Mesothelial cell of epicardium (in vitro differentiated cells): ENCODE measurements at regions not wholly inside any gene's neighbourhood (a gene's known extent, or its start where the extent isn't known, plus 50 kb on each side); places are given as distances from the start of the nearest gene placed in this dataset.

Source experiments
- DNase-seq, 2 experiments: peaks; one replicate each; pipeline ENCODE4 v3.0.0; 2021; ENCODE audit warnings: low spot score in 2 of 2; ENCODE audit not compliant: unreplicated experiment in 2 of 2
- H3K27ac Mint-ChIP-seq: 2 replicates; pipeline ENCODE4 v1.8.0; 2021; ENCODE audit warnings: mixed read lengths
- H3K27me3 Mint-ChIP-seq: 2 replicates; pipeline ENCODE4 v1.8.0; 2021; ENCODE audit warnings: low read depth, mixed read lengths
- H3K36me3 Mint-ChIP-seq: 2 replicates; pipeline ENCODE4 v1.8.0; 2021; ENCODE audit warnings: mixed read lengths
- H3K4me1 Mint-ChIP-seq: 2 replicates; pipeline ENCODE4 v1.8.0; 2021; ENCODE audit warnings: mixed read lengths
- H3K4me3 Mint-ChIP-seq: 2 replicates; pipeline ENCODE4 v1.8.0; 2021; ENCODE audit warnings: mild to moderate bottlenecking, moderate library complexity, mixed read lengths
- H3K9me3 Mint-ChIP-seq: 2 replicates; pipeline ENCODE4 v1.8.0; 2021; ENCODE audit warnings: mixed read lengths
- TF ChIP-seq, protein P1 (sequence below): fragments of 200-600 bp; sonication (generic); IDR thresholded peaks from one replicate; pipeline ENCODE4 v1.5.0; 2021; ENCODE audit warnings: antibody characterized with exemption; ENCODE audit not compliant: unreplicated experiment

DNA sequence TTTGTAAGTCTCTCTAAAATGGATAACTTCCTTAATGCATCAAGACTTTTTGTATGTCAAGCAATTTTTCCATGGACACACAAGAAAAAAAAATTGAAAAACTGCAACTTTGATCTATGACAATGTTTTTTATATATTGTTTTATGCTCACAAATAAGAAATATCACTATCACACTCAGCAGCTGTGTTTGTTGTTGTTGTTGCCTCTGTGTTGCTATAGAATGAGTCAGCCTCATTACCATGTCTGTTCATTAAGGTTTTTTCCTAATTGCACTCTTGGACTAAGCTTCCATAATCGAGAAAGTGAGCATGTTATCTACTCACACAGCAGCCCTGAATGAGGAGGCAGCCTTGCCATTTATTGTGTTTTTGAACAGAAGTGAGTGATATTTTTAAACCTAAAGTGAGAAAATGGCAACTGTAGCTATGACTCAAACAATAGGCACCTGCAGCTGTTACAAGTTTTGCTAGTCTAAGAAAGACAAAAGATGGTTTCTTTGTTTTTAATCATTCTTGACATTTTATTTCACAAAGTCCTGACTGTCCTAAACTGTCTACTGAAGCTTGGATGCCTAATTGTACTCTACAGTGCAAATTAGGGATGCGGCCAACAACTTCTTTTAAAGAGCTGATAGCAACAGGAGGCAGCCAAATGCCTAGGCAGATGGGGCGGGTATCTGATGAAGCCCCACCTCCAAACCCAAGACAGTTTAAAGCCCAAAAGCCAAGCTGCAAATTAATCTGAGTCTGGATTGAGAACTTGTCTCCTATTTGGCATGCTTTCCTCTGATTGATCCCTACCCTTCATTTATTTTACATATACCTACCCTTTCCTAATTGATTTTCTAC is 77.9 kb upstream of the DOK5 start:
- Mint-ChIP-seq H3K4me3 (no peak overlapping the region), H3K4me1 (no peaks in the 10 kb centered on the region), H3K27ac (no peak overlapping the region), H3K27me3 (no peaks in the 10 kb centered on the region), H3K9me3 (peaks cover 4% of the 10 kb centered on the region), H3K36me3 (no peaks in the 10 kb centered on the region)
- no peak for DNase-seq
- TF ChIP-seq, protein P1, sequence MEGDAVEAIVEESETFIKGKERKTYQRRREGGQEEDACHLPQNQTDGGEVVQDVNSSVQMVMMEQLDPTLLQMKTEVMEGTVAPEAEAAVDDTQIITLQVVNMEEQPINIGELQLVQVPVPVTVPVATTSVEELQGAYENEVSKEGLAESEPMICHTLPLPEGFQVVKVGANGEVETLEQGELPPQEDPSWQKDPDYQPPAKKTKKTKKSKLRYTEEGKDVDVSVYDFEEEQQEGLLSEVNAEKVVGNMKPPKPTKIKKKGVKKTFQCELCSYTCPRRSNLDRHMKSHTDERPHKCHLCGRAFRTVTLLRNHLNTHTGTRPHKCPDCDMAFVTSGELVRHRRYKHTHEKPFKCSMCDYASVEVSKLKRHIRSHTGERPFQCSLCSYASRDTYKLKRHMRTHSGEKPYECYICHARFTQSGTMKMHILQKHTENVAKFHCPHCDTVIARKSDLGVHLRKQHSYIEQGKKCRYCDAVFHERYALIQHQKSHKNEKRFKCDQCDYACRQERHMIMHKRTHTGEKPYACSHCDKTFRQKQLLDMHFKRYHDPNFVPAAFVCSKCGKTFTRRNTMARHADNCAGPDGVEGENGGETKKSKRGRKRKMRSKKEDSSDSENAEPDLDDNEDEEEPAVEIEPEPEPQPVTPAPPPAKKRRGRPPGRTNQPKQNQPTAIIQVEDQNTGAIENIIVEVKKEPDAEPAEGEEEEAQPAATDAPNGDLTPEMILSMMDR = no peak

DNA sequence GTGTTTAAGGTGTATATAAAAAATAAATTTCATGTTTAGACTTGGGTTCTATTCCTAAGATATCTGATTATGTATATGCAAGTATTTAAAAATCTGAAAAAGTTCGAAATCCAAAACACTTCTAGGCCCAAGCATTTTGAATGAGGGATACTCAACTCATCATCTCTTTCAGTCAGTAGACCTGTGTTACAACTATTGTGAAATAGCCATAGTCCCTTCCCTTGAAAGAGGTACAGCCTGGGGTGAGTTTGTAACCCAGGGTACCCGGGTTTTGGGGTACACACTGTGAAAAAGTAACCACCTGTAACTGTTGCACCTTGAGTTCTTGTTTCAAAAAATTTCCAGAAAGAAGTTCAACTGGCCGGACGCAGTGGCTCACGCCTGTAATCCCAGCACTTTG is 76.6 kb upstream of the DOK5 start:
- Mint-ChIP-seq H3K27ac (no peak overlapping the region), H3K27me3 (no peaks in the 10 kb centered on the region)

DNA sequence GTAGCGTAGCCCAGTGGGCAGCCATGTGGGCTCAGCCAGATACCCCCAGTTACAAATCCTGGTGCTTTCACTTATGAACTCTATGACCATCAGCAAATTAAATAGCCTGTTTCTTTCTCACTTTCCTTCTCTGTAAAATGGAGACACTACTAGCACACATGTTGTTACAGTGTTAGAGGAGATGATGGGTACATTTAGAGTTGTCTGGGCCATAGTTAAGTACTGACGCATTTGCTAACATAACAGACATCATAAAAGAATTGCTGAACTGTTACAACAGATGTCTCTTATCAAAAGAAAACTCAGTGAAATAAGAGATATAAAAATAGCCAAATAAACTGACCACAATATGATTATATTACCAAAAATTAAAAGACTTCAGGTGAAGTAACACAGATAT is 69.9 kb upstream of the DOK5 start:
- DNase-seq = no peak
- Mint-ChIP-seq H3K4me1 (no peaks in the 10 kb centered on the region), H3K27ac (no peak overlapping the region), H3K36me3 (no peaks in the 10 kb centered on the region), H3K27me3 (peaks cover 5% of the 10 kb centered on the region), H3K4me3 (no peak overlapping the region), H3K9me3 (no peaks in the 10 kb centered on the region)
- TF ChIP-seq, protein P1 = no peak

More for the DNA sequence above, 76.6 kb upstream of the DOK5 start:
- DNase-seq = no peak
- Mint-ChIP-seq H3K36me3 (no peaks in the 10 kb centered on the region), H3K9me3 (no peaks in the 10 kb centered on the region), H3K4me1 (no peaks in the 10 kb centered on the region), H3K4me3 (no peak overlapping the region)
- TF ChIP-seq, protein P1 = no peak

DNA sequence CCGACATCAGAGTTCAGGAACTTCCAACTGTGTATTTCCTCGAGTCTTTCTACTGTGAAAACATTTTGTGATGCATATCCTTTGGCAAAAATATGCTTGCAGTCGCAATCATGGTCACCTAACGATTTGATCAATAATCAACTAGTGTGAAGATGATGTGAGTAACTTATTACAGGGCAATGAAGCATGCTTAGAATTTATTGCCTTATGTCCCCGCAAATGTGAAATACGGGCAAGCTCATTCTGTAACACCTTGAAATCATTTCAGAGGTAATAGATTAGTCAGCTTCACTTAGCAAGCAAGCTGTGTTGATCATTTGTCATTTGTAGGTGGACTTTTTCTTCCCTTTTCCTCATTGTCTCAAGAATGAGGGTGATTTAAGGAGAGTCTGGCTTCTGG is 67.9 kb upstream of the DOK5 start:
- Mint-ChIP-seq H3K9me3 (no peaks in the 10 kb centered on the region), H3K4me1 (no peaks in the 10 kb centered on the region), H3K27me3 (peaks cover 5% of the 10 kb centered on the region), H3K36me3 (no peaks in the 10 kb centered on the region), H3K4me3 (no peak overlapping the region), H3K27ac (no peak overlapping the region)
- DNase-seq = no peak
- TF ChIP-seq, protein P1 = no peak

DNA sequence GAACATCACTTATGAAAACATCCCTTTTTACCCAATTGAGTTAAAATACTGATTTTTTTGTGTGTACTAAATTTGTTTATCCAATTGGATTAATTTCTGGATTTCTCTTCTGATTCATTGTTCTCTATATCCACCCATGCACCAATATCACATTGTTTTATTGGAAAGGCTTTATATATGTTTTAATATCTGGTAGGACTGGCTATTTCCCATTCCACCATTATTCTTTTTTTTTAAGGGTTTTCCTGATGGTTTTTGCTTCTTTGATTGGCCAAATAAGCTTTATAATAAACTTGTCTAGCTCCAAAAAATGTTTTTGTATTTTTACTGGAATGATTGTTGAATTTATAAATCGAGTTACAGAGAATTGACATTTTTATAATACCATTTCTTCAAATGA is 59.4 kb upstream of the DOK5 start:
- no peaks in the 10 kb centered on the region for H3K9me3 Mint-ChIP-seq
- H3K27me3 Mint-ChIP-seq = no peaks in the 10 kb centered on the region
- no peaks in the 10 kb centered on the region for H3K36me3 Mint-ChIP-seq
- H3K27ac Mint-ChIP-seq = no peak overlapping the region
- no peaks in the 10 kb centered on the region for H3K4me1 Mint-ChIP-seq
- no peak for DNase-seq
- TF ChIP-seq, protein P1 = no peak
- no peak overlapping the region for H3K4me3 Mint-ChIP-seq
